ENCODE measurements at regions not wholly inside any gene's neighbourhood (a gene's known extent, or its start where the extent isn't known, plus 50 kb on each side); places are given as distances from the start of the nearest gene placed in this dataset.
"Not testable (repeated sequence)": the region's sequence is repeated elsewhere in the genome, so short reads cannot be mapped to it uniquely, and the experiment has no call there.

GRCh38 chr4:163251204-163251603 lies 81.2 kb downstream of the NPY1R start:
- Mint-ChIP-seq H3K4me3 (no peak overlapping the region), H3K4me1 (no peaks in the 10 kb centered on the region), H3K27me3 (peaks cover 2% of the 10 kb centered on the region), H3K9me3 (peaks cover 0 to 8% (median 1%) of the 10 kb centered on the region in 7 donors), H3K27ac (no peak overlapping the region), H3K36me3 (no peaks in the 10 kb centered on the region)
- no peak overlapping the region for H3K27ac ChIP-seq (ENCODE audit: insufficient read depth, low read length, poor library complexity, severe bottlenecking)
- DNase-seq (no peak), ATAC-seq (ENCODE audit: low read depth in 2 of 2) (no peak)
- H3K4me1 ChIP-seq (ENCODE audit: control insufficient read depth, insufficient read depth, low read length, poor library complexity, severe bottlenecking) = no peaks in the 10 kb centered on the region
- H3K36me3 ChIP-seq (ENCODE audit: control insufficient read depth, insufficient read depth, low read length) = no peaks in the 10 kb centered on the region
- no peaks in the 10 kb centered on the region for H3K9me3 ChIP-seq (ENCODE audit: control insufficient read depth in 2 of 2, low read length in 2 of 2)
- H3K4me3 ChIP-seq (ENCODE audit: low read depth, low read length) = no peak overlapping the region
- H3K27me3 ChIP-seq (ENCODE audit: control insufficient read depth, insufficient read depth, low read length) = no peaks in the 10 kb centered on the region

GRCh38 chr4:163249042-163249441 lies 82.4 kb upstream of the NAF1 start:
- Mint-ChIP-seq H3K36me3 (no peaks in the 10 kb centered on the region), H3K27me3 (no peaks in the 10 kb centered on the region), H3K4me3 (no peak overlapping the region), H3K4me1 (no peaks in the 10 kb centered on the region), H3K27ac (peak overlapping the region in 1 of 3 donors; percentile 89), H3K9me3 (peaks cover 0 to 8% (median 1%) of the 10 kb centered on the region in 7 donors)
- H3K27ac ChIP-seq (ENCODE audit: insufficient read depth, low read length, poor library complexity, severe bottlenecking) = no peak overlapping the region
- H3K4me3 ChIP-seq (ENCODE audit: low read depth, low read length) = no peak overlapping the region
- ATAC-seq (ENCODE audit: low read depth in 2 of 2) (no peak), DNase-seq (no peak)
- no peaks in the 10 kb centered on the region for H3K4me1 ChIP-seq (ENCODE audit: control insufficient read depth, insufficient read depth, low read length, poor library complexity, severe bottlenecking)
- no peaks in the 10 kb centered on the region for H3K27me3 ChIP-seq (ENCODE audit: control insufficient read depth, insufficient read depth, low read length)
- H3K9me3 ChIP-seq (ENCODE audit: control insufficient read depth in 2 of 2, low read length in 2 of 2) = no peaks in the 10 kb centered on the region
- H3K36me3 ChIP-seq (ENCODE audit: control insufficient read depth, insufficient read depth, low read length) = no peaks in the 10 kb centered on the region

GRCh38 chr4:163245044-163245728 lies 78.5 kb upstream of the NAF1 start:
- Histone ChIP-seq H3K9me3 (ENCODE audit: control insufficient read depth in 2 of 2, low read length in 2 of 2) (no peaks in the 10 kb centered on the region), H3K4me3 (ENCODE audit: low read depth, low read length) (no peak overlapping the region), H3K27ac (ENCODE audit: insufficient read depth, low read length, poor library complexity, severe bottlenecking) (no peak overlapping the region), H3K4me1 (ENCODE audit: control insufficient read depth, insufficient read depth, low read length, poor library complexity, severe bottlenecking) (no peaks in the 10 kb centered on the region), H3K27me3 (ENCODE audit: control insufficient read depth, insufficient read depth, low read length) (no peaks in the 10 kb centered on the region), H3K36me3 (ENCODE audit: control insufficient read depth, insufficient read depth, low read length) (no peaks in the 10 kb centered on the region)
- no peak overlapping the region for H3K27ac Mint-ChIP-seq
- no peak overlapping the region for H3K4me3 Mint-ChIP-seq
- peaks cover 4% of the 10 kb centered on the region for H3K27me3 Mint-ChIP-seq
- no peaks in the 10 kb centered on the region for H3K4me1 Mint-ChIP-seq
- no peaks in the 10 kb centered on the region for H3K36me3 Mint-ChIP-seq
- ATAC-seq (ENCODE audit: low read depth in 2 of 2) (no peak), DNase-seq (no peak)
- peaks cover 0 to 6% (median 1%) of the 10 kb centered on the region in 7 donors for H3K9me3 Mint-ChIP-seq

GRCh38 chr4:163243297-163243981 lies 76.7 kb upstream of the NAF1 start:
- Histone ChIP-seq H3K27me3 (ENCODE audit: control insufficient read depth, insufficient read depth, low read length) (no peaks in the 10 kb centered on the region), H3K4me3 (ENCODE audit: low read depth, low read length) (no peak overlapping the region), H3K36me3 (ENCODE audit: control insufficient read depth, insufficient read depth, low read length) (no peaks in the 10 kb centered on the region), H3K4me1 (ENCODE audit: control insufficient read depth, insufficient read depth, low read length, poor library complexity, severe bottlenecking) (no peaks in the 10 kb centered on the region), H3K27ac (ENCODE audit: insufficient read depth, low read length, poor library complexity, severe bottlenecking) (no peak overlapping the region), H3K9me3 (ENCODE audit: control insufficient read depth in 2 of 2, low read length in 2 of 2) (no peaks in the 10 kb centered on the region)
- Mint-ChIP-seq H3K4me1 (no peaks in the 10 kb centered on the region), H3K36me3 (no peaks in the 10 kb centered on the region), H3K4me3 (no peak overlapping the region), H3K27me3 (peaks cover 4% of the 10 kb centered on the region), H3K9me3 (peaks cover 0 to 3% (median 0%) of the 10 kb centered on the region in 7 donors), H3K27ac (no peak overlapping the region)
- DNase-seq = no peak
- ATAC-seq (ENCODE audit: low read depth in 2 of 2) = no peak

GRCh38 chr4:163237856-163238255 lies 71.2 kb upstream of the NAF1 start:
- H3K9me3 Mint-ChIP-seq = peaks cover 0 to 10% (median 3%) of the 10 kb centered on the region in 7 donors
- H3K9me3 ChIP-seq (ENCODE audit: control insufficient read depth in 2 of 2, low read length in 2 of 2) = peaks cover 0 to 5% of the 10 kb centered on the region in 2 experiments
- no peaks in the 10 kb centered on the region for H3K4me1 Mint-ChIP-seq
- no peaks in the 10 kb centered on the region for H3K27me3 ChIP-seq (ENCODE audit: control insufficient read depth, insufficient read depth, low read length)
- ATAC-seq (ENCODE audit: low read depth in 2 of 2) (no peak), DNase-seq (no peak)
- H3K27ac Mint-ChIP-seq = no peak overlapping the region
- no peaks in the 10 kb centered on the region for H3K36me3 ChIP-seq (ENCODE audit: control insufficient read depth, insufficient read depth, low read length)
- no peak overlapping the region for H3K4me3 Mint-ChIP-seq
- H3K27ac ChIP-seq (ENCODE audit: insufficient read depth, low read length, poor library complexity, severe bottlenecking) = no peak overlapping the region
- H3K4me3 ChIP-seq (ENCODE audit: low read depth, low read length) = no peak overlapping the region
- no peaks in the 10 kb centered on the region for H3K27me3 Mint-ChIP-seq
- no peaks in the 10 kb centered on the region for H3K36me3 Mint-ChIP-seq
- H3K4me1 ChIP-seq (ENCODE audit: control insufficient read depth, insufficient read depth, low read length, poor library complexity, severe bottlenecking) = no peaks in the 10 kb centered on the region

GRCh38 chr4:163236389-163236788 lies 69.7 kb upstream of the NAF1 start:
- H3K4me3 Mint-ChIP-seq; ATAC-seq (ENCODE audit: low read depth in 2 of 2); H3K4me1 ChIP-seq (ENCODE audit: control insufficient read depth, insufficient read depth, low read length, poor library complexity, severe bottlenecking); H3K27ac ChIP-seq (ENCODE audit: insufficient read depth, low read length, poor library complexity, severe bottlenecking); H3K4me1 Mint-ChIP-seq; H3K36me3 ChIP-seq (ENCODE audit: control insufficient read depth, insufficient read depth, low read length); H3K9me3 ChIP-seq (ENCODE audit: control insufficient read depth in 2 of 2, low read length in 2 of 2); DNase-seq; H3K4me3 ChIP-seq (ENCODE audit: low read depth, low read length); H3K27me3 Mint-ChIP-seq; H3K27me3 ChIP-seq (ENCODE audit: control insufficient read depth, insufficient read depth, low read length); H3K27ac Mint-ChIP-seq; H3K36me3 Mint-ChIP-seq: not testable (repeated sequence)
- H3K9me3 Mint-ChIP-seq = peaks cover 0 to 10% (median 3%) of the 10 kb centered on the region in 7 donors

GRCh38 chr4:163233321-163233720 lies 66.6 kb upstream of the NAF1 start:
- Mint-ChIP-seq H3K36me3 (no peaks in the 10 kb centered on the region), H3K4me3 (no peak overlapping the region), H3K27me3 (no peaks in the 10 kb centered on the region), H3K4me1 (no peaks in the 10 kb centered on the region), H3K27ac (no peak overlapping the region), H3K9me3 (peaks cover 0 to 14% (median 3%) of the 10 kb centered on the region in 7 donors)
- Histone ChIP-seq H3K27me3 (ENCODE audit: control insufficient read depth, insufficient read depth, low read length) (no peaks in the 10 kb centered on the region), H3K4me1 (ENCODE audit: control insufficient read depth, insufficient read depth, low read length, poor library complexity, severe bottlenecking) (no peaks in the 10 kb centered on the region), H3K27ac (ENCODE audit: insufficient read depth, low read length, poor library complexity, severe bottlenecking) (no peak overlapping the region), H3K36me3 (ENCODE audit: control insufficient read depth, insufficient read depth, low read length) (no peaks in the 10 kb centered on the region), H3K4me3 (ENCODE audit: low read depth, low read length) (no peak overlapping the region), H3K9me3 (ENCODE audit: control insufficient read depth in 2 of 2, low read length in 2 of 2) (peaks cover 0 to 5% of the 10 kb centered on the region in 2 experiments)
- no peak for DNase-seq
- ATAC-seq (ENCODE audit: low read depth in 2 of 2) = no peak

GRCh38 chr4:163228648-163229047 lies 62.0 kb upstream of the NAF1 start:
- Histone ChIP-seq H3K36me3 (ENCODE audit: control insufficient read depth, insufficient read depth, low read length) (no peaks in the 10 kb centered on the region), H3K4me3 (ENCODE audit: low read depth, low read length) (no peak overlapping the region), H3K27me3 (ENCODE audit: control insufficient read depth, insufficient read depth, low read length) (no peaks in the 10 kb centered on the region), H3K9me3 (ENCODE audit: control insufficient read depth in 2 of 2, low read length in 2 of 2) (no peaks in the 10 kb centered on the region), H3K27ac (ENCODE audit: insufficient read depth, low read length, poor library complexity, severe bottlenecking) (no peak overlapping the region), H3K4me1 (ENCODE audit: control insufficient read depth, insufficient read depth, low read length, poor library complexity, severe bottlenecking) (no peaks in the 10 kb centered on the region)
- H3K4me3 Mint-ChIP-seq = no peak overlapping the region
- peaks cover 0 to 7% (median 4%) of the 10 kb centered on the region in 7 donors for H3K9me3 Mint-ChIP-seq
- H3K4me1 Mint-ChIP-seq = no peaks in the 10 kb centered on the region
- no peak for DNase-seq
- ATAC-seq (ENCODE audit: low read depth in 2 of 2) = no peak
- no peaks in the 10 kb centered on the region for H3K27me3 Mint-ChIP-seq
- H3K36me3 Mint-ChIP-seq = no peaks in the 10 kb centered on the region
- no peak overlapping the region for H3K27ac Mint-ChIP-seq
